Nephron progenitor cell (in vitro differentiated cells): ENCODE measurements at regions not wholly inside any gene's neighbourhood (a gene's known extent, or its start where the extent isn't known, plus 50 kb on each side); places are given as distances from the start of the nearest gene placed in this dataset.

Experiments
- DNase-seq: peaks from one replicate; pipeline ENCODE4 v3.0.0; 2021
- H3K27ac Mint-ChIP-seq: 2 replicates; pipeline ENCODE4 v1.8.0; 2021; ENCODE audit warnings: mild to moderate bottlenecking, moderate library complexity, mixed read lengths
- H3K27me3 Mint-ChIP-seq: 2 replicates; pipeline ENCODE4 v1.8.0; 2021; ENCODE audit warnings: mild to moderate bottlenecking, low read depth, mixed read lengths; ENCODE audit not compliant: poor library complexity
- H3K36me3 Mint-ChIP-seq: 2 replicates; pipeline ENCODE4 v1.8.0; 2021; ENCODE audit warnings: low read depth, mixed read lengths
- H3K4me1 Mint-ChIP-seq: 2 replicates; pipeline ENCODE4 v1.8.0; 2021; ENCODE audit warnings: mixed read lengths
- H3K4me3 Mint-ChIP-seq: 2 replicates; pipeline ENCODE4 v1.8.0; 2021; ENCODE audit warnings: mild to moderate bottlenecking, moderate library complexity, mixed read lengths
- H3K9me3 Mint-ChIP-seq: 2 replicates; pipeline ENCODE4 v1.8.0; 2021; ENCODE audit warnings: mild to moderate bottlenecking, moderate library complexity, mixed read lengths
- TF ChIP-seq, protein P1 (sequence below): fragments of 200-600 bp; sonication (generic); IDR thresholded peaks from 2 replicates; pipeline ENCODE4 v1.5.0; 2021; ENCODE audit warnings: antibody characterized with exemption

DNA sequence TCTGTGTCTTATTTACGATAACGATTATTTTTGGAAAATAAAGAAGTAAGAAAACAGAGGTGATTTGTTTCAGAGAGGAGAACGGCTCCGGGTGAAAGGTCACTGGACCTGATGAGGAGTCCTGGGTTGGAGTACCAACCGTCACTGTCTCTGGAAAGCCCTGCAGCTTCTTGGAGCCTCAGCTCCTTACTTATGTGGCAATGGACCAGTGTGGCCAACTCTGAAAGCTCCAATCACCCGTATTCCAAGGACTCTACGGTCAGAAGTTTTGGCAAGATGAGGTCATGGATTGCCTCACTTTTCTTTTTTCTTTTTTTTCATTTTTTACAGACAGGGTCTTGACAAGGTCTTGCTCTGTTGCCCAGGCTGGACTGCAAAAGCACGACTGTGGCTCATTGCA, 84.8 kb downstream of the KLF4 start:
- Mint-ChIP-seq H3K4me3 (no peak overlapping the region), H3K27ac (no peak overlapping the region), H3K9me3 (peaks cover 10% of the 10 kb centered on the region), H3K4me1 (no peaks in the 10 kb centered on the region), H3K27me3 (no peaks in the 10 kb centered on the region), H3K36me3 (no peaks in the 10 kb centered on the region)
- DNase-seq: no peak
- TF ChIP-seq, protein P1, sequence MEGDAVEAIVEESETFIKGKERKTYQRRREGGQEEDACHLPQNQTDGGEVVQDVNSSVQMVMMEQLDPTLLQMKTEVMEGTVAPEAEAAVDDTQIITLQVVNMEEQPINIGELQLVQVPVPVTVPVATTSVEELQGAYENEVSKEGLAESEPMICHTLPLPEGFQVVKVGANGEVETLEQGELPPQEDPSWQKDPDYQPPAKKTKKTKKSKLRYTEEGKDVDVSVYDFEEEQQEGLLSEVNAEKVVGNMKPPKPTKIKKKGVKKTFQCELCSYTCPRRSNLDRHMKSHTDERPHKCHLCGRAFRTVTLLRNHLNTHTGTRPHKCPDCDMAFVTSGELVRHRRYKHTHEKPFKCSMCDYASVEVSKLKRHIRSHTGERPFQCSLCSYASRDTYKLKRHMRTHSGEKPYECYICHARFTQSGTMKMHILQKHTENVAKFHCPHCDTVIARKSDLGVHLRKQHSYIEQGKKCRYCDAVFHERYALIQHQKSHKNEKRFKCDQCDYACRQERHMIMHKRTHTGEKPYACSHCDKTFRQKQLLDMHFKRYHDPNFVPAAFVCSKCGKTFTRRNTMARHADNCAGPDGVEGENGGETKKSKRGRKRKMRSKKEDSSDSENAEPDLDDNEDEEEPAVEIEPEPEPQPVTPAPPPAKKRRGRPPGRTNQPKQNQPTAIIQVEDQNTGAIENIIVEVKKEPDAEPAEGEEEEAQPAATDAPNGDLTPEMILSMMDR: no peak

DNA sequence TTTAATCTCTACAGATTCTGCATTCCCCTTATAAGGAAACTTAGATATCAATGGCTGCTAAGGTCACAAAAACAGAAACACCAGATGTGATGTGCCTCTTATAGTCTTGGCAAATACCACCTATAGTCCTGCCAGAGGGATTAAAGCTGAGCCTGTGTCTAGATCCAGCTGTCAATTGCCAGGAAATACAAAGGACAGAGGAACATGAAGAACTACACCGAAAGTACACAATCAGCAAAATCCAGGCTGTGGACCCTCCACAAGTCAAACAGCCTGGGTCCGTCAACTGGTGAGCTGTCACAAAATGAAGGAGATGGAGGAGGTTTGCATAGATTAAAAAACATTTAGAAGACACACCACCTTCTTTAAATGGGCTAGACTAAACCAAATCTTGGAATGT, 85.4 kb downstream of the KLF4 start:
- no peak overlapping the region for H3K27ac Mint-ChIP-seq
- H3K4me3 Mint-ChIP-seq: no peak overlapping the region
- TF ChIP-seq, protein P1: no peak
- peaks cover 10% of the 10 kb centered on the region for H3K9me3 Mint-ChIP-seq
- H3K36me3 Mint-ChIP-seq: no peaks in the 10 kb centered on the region
- no peaks in the 10 kb centered on the region for H3K27me3 Mint-ChIP-seq
- H3K4me1 Mint-ChIP-seq: no peaks in the 10 kb centered on the region
- no peak for DNase-seq

DNA sequence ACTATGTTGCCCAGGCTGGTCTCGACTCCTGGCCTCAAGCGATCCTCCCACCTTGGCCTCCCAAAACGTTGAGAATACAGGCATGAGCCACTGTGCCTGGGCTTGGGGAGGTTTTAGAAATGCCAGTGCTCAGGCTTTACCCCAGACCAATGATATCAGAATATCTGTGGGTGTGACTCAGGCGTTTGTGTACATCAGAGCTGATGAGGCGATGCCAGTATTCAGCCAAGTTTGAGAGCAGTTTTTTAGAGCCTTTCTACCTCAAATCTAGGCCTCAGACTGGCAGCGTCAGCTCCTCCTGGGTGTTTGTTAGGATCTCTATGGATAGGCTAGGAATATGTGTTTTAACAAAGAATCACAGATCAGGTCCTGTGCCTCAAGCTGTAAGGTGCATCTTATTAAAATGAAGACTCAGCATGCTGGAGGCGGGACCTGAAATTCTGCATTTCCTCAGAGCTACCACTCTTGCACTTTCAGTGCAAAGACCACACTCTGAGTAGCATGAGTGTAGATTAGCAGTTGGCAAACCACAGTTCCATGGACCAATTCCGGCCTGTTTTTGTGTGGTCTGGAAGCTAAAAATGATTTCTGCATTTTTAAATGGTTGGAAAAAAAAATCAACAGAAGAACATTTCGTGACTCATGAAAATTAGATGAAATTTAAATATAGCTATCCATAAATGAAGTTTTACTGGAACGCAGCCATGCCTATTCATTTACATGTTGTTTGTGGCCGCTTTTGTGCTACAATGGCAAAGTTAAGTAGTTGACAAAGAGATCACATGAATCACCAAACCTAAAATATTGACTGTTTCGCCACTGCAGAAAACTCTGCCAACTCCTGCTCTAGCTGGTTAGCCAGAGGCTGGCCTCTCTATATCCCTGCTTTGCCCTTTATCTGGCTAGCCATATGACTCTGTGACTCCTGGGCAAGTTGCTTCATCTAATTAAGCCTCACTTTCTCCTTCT, 92.2 kb downstream of the KLF4 start:
- no peaks in the 10 kb centered on the region for H3K36me3 Mint-ChIP-seq
- H3K9me3 Mint-ChIP-seq: peaks cover 10% of the 10 kb centered on the region
- no peak overlapping the region for H3K27ac Mint-ChIP-seq
- DNase-seq: no peak
- H3K4me3 Mint-ChIP-seq: no peak overlapping the region
- H3K27me3 Mint-ChIP-seq: peaks cover 3% of the 10 kb centered on the region
- H3K4me1 Mint-ChIP-seq: peaks cover 7% of the 10 kb centered on the region
- TF ChIP-seq, protein P1: no peak

DNA sequence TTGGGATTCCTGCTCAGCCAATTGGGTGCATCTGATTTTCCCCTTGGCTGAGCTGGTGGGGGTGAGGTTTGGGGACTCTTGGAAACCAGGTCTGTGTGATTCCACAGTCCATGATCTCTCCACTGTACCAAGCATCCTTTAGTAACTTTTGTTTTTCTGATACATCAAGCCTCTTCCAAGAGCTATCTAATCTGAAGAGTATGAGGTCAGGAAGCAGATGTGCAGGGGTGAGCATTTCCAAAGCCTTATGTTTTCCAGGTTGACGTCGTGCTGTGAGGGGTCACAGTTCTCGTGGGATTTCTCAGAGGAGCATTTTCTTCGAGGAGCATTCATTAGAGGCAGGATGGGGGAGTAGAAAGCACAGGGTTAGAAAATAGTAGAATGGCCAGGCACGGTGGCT, 95.3 kb downstream of the KLF4 start:
- no peak overlapping the region for H3K27ac Mint-ChIP-seq

DNA sequence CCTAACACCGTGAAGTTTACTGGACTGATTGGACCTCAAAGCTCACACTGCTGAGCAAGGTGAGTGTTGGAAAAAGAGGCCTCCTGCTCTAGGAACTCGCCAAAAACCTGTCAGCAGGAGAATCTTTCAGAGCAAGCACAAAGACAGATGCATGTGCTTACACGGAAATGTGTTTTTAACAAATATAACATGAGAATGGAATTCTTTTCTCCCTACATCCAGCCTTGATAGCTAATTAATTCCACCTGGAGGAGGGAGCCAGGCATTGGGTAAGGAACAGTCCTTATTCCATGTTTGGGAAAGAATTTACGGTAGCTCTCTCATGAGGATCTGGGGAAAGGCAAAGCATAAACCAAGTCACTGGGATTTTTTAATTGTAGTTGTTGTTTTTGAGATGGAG, 98.8 kb downstream of the KLF4 start:
- no peaks in the 10 kb centered on the region for H3K36me3 Mint-ChIP-seq
- no peak overlapping the region for H3K4me3 Mint-ChIP-seq
- no peak for DNase-seq
- H3K9me3 Mint-ChIP-seq: no peaks in the 10 kb centered on the region
- H3K27me3 Mint-ChIP-seq: peaks cover 16% of the 10 kb centered on the region
- TF ChIP-seq, protein P1: no peak
- H3K4me1 Mint-ChIP-seq: peaks cover 7% of the 10 kb centered on the region
- H3K27ac Mint-ChIP-seq: no peak overlapping the region

More for the DNA sequence above, 95.3 kb downstream of the KLF4 start:
- Mint-ChIP-seq H3K9me3 (no peaks in the 10 kb centered on the region), H3K4me1 (peaks cover 7% of the 10 kb centered on the region), H3K27me3 (peaks cover 9% of the 10 kb centered on the region), H3K4me3 (no peak overlapping the region), H3K36me3 (no peaks in the 10 kb centered on the region)
- no peak for DNase-seq
- TF ChIP-seq, protein P1: no peak

DNA sequence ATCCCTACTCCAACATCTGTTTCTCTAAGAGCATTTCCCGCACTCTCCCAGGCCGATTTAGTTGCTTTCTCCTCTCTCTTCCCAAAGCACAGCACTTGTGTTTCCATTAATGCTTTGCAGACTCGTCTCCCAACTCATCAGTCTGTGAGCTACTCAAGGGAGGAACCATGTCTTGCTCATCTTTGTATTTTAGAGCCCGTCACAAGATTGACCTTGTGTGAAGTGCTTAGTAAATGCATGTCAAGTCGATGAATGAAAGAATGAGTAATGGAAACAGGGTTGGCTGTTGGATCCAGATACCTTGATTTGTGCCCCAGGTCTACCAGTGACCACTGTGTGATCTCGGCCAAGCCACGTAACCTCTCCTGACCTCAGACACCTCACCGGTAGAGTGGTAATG, 99.3 kb downstream of the KLF4 start:
- Mint-ChIP-seq H3K27ac (no peak overlapping the region), H3K36me3 (no peaks in the 10 kb centered on the region), H3K4me1 (peaks cover 7% of the 10 kb centered on the region), H3K9me3 (no peaks in the 10 kb centered on the region), H3K4me3 (no peak overlapping the region), H3K27me3 (peaks cover 16% of the 10 kb centered on the region)
- TF ChIP-seq, protein P1: no peak
- DNase-seq: no peak
